ENCODE measurements at regions not wholly inside any gene's neighbourhood (a gene's known extent, or its start where the extent isn't known, plus 50 kb on each side); places are given as distances from the start of the nearest gene placed in this dataset.

GRCh38 chr11:11764423-11764803 is 77.4 kb upstream of the USP47 start:
- no peak for TF ChIP-seq POLR2A (IDR thresholded peaks at IDR 0.05)
- TF ChIP-seq CTCF (IDR thresholded peaks at IDR 0.05) = no peak

All from thyroid gland (tissue), 4 donors.